ENCODE measurements at regions not wholly inside any gene's neighbourhood (a gene's known extent, or its start where the extent isn't known, plus 50 kb on each side); places are given as distances from the start of the nearest gene placed in this dataset.

- DNase-seq = no peak
Observed at GRCh38 chr4:106423791-106424190, 55.2 kb upstream of the GIMD1 start.

GRCh38 chr4:106422766-106423165, 54.2 kb upstream of the GIMD1 start:
- no peak for DNase-seq

- DNase-seq = no peak
Observed at GRCh38 chr4:106421441-106422296, 53.1 kb upstream of the GIMD1 start.

GRCh38 chr4:106418444-106418843, 49.9 kb upstream of the GIMD1 start:
- no peak for DNase-seq

All from stimulated activated CD8-positive, alpha-beta memory T cell treated with anti-CD3 and anti-CD28 coated beads, Interleukin-4, amount 100 ng/mL, for 48 hours (primary cell).